GM23338 (cell line): ENCODE measurements at regions not wholly inside any gene's neighbourhood (a gene's known extent, or its start where the extent isn't known, plus 50 kb on each side); places are given as distances from the start of the nearest gene placed in this dataset.

Experiments
- ATAC-seq: fragments of 200-7000 bp; cut with Tn5 transposase; 3 replicates; pipeline ENCODE4 v1.9.1; 2020
- DNase-seq: peaks from one replicate; pipeline ENCODE4 v3.0.0-alpha.2; 2015; ENCODE audit warnings: low spot score
- H2AFZ ChIP-seq: fragments of 200-600 bp; sonication (generic); 2 replicates; pipeline ENCODE4 v1.8.0; 2016; ENCODE audit warnings: antibody characterized with exemption, mild to moderate bottlenecking, moderate library complexity
- H3F3A ChIP-seq: fragments of 200-600 bp; sonication (generic); replicated peaks from 2 replicates; pipeline ENCODE4 v1.8.0; 2017; ENCODE audit warnings: antibody characterized with exemption, mixed run types, low read depth
- H3K27ac ChIP-seq: fragments of 200-600 bp; sonication (generic); 2 replicates; pipeline ENCODE4 v1.6.1; 2016; ENCODE audit warnings: low read depth
- H3K27me3 ChIP-seq: fragments of 200-600 bp; sonication (generic); 2 replicates; pipeline ENCODE4 v1.8.0; 2016; ENCODE audit warnings: mild to moderate bottlenecking, mixed run types, moderate library complexity; ENCODE audit not compliant: insufficient read depth
- H3K36me3 ChIP-seq: fragments of 200-600 bp; sonication (generic); 2 replicates; pipeline ENCODE4 v1.8.0; 2016; ENCODE audit warnings: mild to moderate bottlenecking; ENCODE audit not compliant: insufficient read depth
- H3K4me1 ChIP-seq: fragments of 200-600 bp; sonication (generic); 2 replicates; pipeline ENCODE4 v1.8.0; 2016; ENCODE audit warnings: mild to moderate bottlenecking, moderate library complexity; ENCODE audit not compliant: insufficient read depth
- H3K4me2 ChIP-seq: fragments of 200-600 bp; sonication (generic); 2 replicates; pipeline ENCODE4 v1.7.1; 2017; ENCODE audit warnings: mixed run types
- H3K4me3 ChIP-seq: fragments of 200-600 bp; sonication (generic); 2 replicates; pipeline ENCODE4 v1.6.1; 2016; ENCODE audit warnings: mixed run types
- H3K79me2 ChIP-seq: fragments of 200-600 bp; sonication (generic); replicated peaks from 2 replicates; pipeline ENCODE4 v1.8.0; 2017; ENCODE audit warnings: mild to moderate bottlenecking; ENCODE audit not compliant: insufficient read depth
- H3K9me2 ChIP-seq: fragments of 200-600 bp; sonication (generic); 2 replicates; pipeline ENCODE4 v1.8.0; 2017; ENCODE audit not compliant: insufficient read depth
- H4K20me1 ChIP-seq: fragments of 200-600 bp; sonication (generic); replicated peaks from 2 replicates; pipeline ENCODE4 v1.8.0; 2017; ENCODE audit warnings: mild to moderate bottlenecking; ENCODE audit not compliant: insufficient read depth
- H3K27ac Mint-ChIP-seq: 2 replicates; pipeline ENCODE4 v1.8.0; 2020; ENCODE audit warnings: inconsistent platforms, mild to moderate bottlenecking, moderate library complexity, mixed read lengths
- H3K27me3 Mint-ChIP-seq: 3 replicates; pipeline ENCODE4 v1.8.0; 2022; ENCODE audit warnings: low read depth, mild to moderate bottlenecking, moderate library complexity, mixed read lengths, inconsistent platforms; ENCODE audit not compliant: insufficient read depth, poor library complexity
- H3K36me3 Mint-ChIP-seq: 3 replicates; pipeline ENCODE4 v1.8.0; 2021; ENCODE audit warnings: low read depth, mild to moderate bottlenecking, inconsistent platforms, moderate library complexity, mixed read lengths
- H3K4me1 Mint-ChIP-seq: 3 replicates; pipeline ENCODE4 v1.8.0; 2020; ENCODE audit warnings: mild to moderate bottlenecking, inconsistent platforms, mixed read lengths
- H3K4me3 Mint-ChIP-seq: 3 replicates; pipeline ENCODE4 v1.8.0; 2021; ENCODE audit warnings: moderate library complexity, mild to moderate bottlenecking, inconsistent platforms, mixed read lengths
- H3K9me3 Mint-ChIP-seq: 3 replicates; pipeline ENCODE4 v1.8.0; 2020; ENCODE audit warnings: moderate library complexity, mild to moderate bottlenecking, inconsistent platforms, mixed read lengths
- CREB1 ChIP-seq: fragments of 250-450 bp; sonication (Bioruptor Pico); IDR thresholded peaks from 2 replicates; pipeline ENCODE4 v1.5.0; 2020; ENCODE audit warnings: low read depth, mild to moderate bottlenecking, moderate library complexity
- EZH2 ChIP-seq: fragments of 200-600 bp; sonication (generic); IDR thresholded peaks from one replicate; pipeline ENCODE4 v1.8.0; 2017; ENCODE audit warnings: antibody characterized with exemption, mild to moderate bottlenecking, low read depth; ENCODE audit not compliant: unreplicated experiment
- EZH2phosphoT487 ChIP-seq: fragments of 200-600 bp; sonication (generic); IDR thresholded peaks from one replicate; pipeline ENCODE4 v1.8.1; 2018; ENCODE audit warnings: antibody characterized with exemption; ENCODE audit not compliant: unreplicated experiment
- JUNB ChIP-seq: IDR thresholded peaks from one replicate; pipeline ENCODE4 v1.6.1; 2016; ENCODE audit warnings: antibody characterized with exemption; ENCODE audit not compliant: unreplicated experiment
- NANOG ChIP-seq: IDR thresholded peaks from 2 replicates; pipeline ENCODE4 v1.6.1; 2016; ENCODE audit warnings: antibody characterized with exemption, borderline replicate concordance
- POLR2AphosphoS5 ChIP-seq: IDR thresholded peaks from 2 replicates; pipeline ENCODE4 v1.6.1; 2016; ENCODE audit warnings: antibody characterized with exemption, low read depth
- STAT1 ChIP-seq: IDR thresholded peaks from one replicate; pipeline ENCODE4 v1.6.1; 2016; ENCODE audit warnings: antibody characterized with exemption; ENCODE audit not compliant: unreplicated experiment
- ZNF114 ChIP-seq: fragments of 250-450 bp; sonication (Bioruptor Pico); IDR thresholded peaks from 2 replicates; pipeline ENCODE4 v1.5.0; 2020; ENCODE audit warnings: mild to moderate bottlenecking, moderate library complexity
- ZNF331 ChIP-seq: fragments of 250-450 bp; sonication (Bioruptor Pico); IDR thresholded peaks from 2 replicates; pipeline ENCODE4 v1.5.0; 2020; ENCODE audit warnings: low read depth, mild to moderate bottlenecking, moderate library complexity
- TF ChIP-seq, protein P1 (sequence below): fragments of 250-450 bp; sonication (Bioruptor Pico); IDR thresholded peaks from 2 replicates; pipeline ENCODE4 v1.5.0; 2020; ENCODE audit warnings: mild to moderate bottlenecking, moderate library complexity
- TF ChIP-seq, protein P2 (sequence below): IDR thresholded peaks from 2 replicates; pipeline ENCODE4 v1.6.1; 2016; ENCODE audit warnings: antibody characterized with exemption
- TF ChIP-seq, protein P3 (sequence below), 2 experiments: fragments of 200-600 bp in 1 of 2; sonication (generic) in 1 of 2; conservative IDR thresholded peaks; 2 replicates each; pipeline versions ENCODE4 v1.5.1 to v1.6.1; 2016 to 2017; ENCODE audit warnings: antibody characterized with exemption in 2 of 2, low read depth in 2 of 2, mild to moderate bottlenecking in 2 of 2, moderate library complexity in 1 of 2
- TF ChIP-seq, protein P4 (sequence below): IDR thresholded peaks from one replicate; pipeline ENCODE4 v1.6.1; 2018; ENCODE audit warnings: antibody characterized with exemption; ENCODE audit not compliant: unreplicated experiment

DNA sequence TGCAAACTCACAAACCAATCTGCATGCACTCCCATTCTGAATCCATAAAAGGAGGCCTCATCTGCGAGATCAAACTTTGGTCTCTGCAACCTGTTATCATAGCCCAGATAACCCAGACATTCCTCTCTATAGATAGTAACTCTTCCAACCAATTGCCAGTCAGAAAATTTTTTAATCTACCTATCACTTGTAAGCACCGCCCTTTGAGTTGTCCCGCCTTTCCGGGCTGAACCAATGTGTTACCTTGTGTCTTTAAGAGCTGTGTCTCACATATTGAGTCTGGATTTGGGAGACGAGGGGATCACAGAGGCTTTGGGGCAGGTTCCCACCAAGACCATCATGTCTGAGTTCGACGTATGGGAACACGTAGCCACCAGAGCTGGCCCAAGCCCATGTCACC, 91.1 kb upstream of the PPP1R26 start:
- ATAC-seq: no peak
- no peaks in the 10 kb centered on the region for H3K79me2 ChIP-seq

More for the DNA sequence above, 91.1 kb upstream of the PPP1R26 start:
- no peaks in the 10 kb centered on the region for H3K27me3 ChIP-seq
- Mint-ChIP-seq H3K36me3 (no peaks in the 10 kb centered on the region; the same call in 2 of the 3 replicates), H3K27ac (no peak overlapping the region), H3K4me1 (no peaks in the 10 kb centered on the region; the same call in 1 of the 3 replicates), H3K27me3 (peaks cover 5% of the 10 kb centered on the region), H3K4me3 (no peak overlapping the region), H3K9me3 (peaks cover 6% of the 10 kb centered on the region; the same call in 1 of the 3 replicates)
- no peak overlapping the region for H3K4me2 ChIP-seq
- no peaks in the 10 kb centered on the region for H3K36me3 ChIP-seq
- H3K9me2 ChIP-seq: no peaks in the 10 kb centered on the region
- TF ChIP-seq EZH2phosphoT487: no peak
- TF ChIP-seq, protein P1, sequence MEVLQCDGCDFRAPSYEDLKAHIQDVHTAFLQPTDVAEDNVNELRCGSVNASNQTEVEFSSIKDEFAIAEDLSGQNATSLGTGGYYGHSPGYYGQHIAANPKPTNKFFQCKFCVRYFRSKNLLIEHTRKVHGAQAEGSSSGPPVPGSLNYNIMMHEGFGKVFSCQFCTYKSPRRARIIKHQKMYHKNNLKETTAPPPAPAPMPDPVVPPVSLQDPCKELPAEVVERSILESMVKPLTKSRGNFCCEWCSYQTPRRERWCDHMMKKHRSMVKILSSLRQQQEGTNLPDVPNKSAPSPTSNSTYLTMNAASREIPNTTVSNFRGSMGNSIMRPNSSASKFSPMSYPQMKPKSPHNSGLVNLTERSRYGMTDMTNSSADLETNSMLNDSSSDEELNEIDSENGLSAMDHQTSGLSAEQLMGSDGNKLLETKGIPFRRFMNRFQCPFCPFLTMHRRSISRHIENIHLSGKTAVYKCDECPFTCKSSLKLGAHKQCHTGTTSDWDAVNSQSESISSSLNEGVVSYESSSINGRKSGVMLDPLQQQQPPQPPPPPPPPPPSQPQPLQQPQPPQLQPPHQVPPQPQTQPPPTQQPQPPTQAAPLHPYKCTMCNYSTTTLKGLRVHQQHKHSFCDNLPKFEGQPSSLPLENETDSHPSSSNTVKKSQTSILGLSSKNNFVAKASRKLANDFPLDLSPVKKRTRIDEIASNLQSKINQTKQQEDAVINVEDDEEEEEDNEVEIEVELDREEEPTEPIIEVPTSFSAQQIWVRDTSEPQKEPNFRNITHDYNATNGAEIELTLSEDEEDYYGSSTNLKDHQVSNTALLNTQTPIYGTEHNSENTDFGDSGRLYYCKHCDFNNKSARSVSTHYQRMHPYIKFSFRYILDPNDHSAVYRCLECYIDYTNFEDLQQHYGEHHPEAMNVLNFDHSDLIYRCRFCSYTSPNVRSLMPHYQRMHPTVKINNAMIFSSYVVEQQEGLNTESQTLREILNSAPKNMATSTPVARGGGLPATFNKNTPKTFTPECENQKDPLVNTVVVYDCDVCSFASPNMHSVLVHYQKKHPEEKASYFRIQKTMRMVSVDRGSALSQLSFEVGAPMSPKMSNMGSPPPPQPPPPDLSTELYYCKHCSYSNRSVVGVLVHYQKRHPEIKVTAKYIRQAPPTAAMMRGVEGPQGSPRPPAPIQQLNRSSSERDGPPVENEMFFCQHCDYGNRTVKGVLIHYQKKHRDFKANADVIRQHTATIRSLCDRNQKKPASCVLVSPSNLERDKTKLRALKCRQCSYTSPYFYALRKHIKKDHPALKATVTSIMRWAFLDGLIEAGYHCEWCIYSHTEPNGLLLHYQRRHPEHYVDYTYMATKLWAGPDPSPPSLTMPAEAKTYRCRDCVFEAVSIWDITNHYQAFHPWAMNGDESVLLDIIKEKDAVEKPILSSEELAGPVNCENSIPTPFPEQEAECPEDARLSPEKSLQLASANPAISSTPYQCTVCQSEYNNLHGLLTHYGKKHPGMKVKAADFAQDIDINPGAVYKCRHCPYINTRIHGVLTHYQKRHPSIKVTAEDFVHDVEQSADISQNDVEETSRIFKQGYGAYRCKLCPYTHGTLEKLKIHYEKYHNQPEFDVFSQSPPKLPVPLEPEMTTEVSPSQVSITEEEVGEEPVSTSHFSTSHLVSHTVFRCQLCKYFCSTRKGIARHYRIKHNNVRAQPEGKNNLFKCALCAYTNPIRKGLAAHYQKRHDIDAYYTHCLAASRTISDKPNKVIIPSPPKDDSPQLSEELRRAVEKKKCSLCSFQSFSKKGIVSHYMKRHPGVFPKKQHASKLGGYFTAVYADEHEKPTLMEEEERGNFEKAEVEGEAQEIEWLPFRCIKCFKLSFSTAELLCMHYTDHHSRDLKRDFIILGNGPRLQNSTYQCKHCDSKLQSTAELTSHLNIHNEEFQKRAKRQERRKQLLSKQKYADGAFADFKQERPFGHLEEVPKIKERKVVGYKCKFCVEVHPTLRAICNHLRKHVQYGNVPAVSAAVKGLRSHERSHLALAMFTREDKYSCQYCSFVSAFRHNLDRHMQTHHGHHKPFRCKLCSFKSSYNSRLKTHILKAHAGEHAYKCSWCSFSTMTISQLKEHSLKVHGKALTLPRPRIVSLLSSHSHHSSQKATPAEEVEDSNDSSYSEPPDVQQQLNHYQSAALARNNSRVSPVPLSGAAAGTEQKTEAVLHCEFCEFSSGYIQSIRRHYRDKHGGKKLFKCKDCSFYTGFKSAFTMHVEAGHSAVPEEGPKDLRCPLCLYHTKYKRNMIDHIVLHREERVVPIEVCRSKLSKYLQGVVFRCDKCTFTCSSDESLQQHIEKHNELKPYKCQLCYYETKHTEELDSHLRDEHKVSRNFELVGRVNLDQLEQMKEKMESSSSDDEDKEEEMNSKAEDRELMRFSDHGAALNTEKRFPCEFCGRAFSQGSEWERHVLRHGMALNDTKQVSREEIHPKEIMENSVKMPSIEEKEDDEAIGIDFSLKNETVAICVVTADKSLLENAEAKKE (CRISPR knock-in tag): no peak
- TF ChIP-seq JUNB: no peak
- TF ChIP-seq, protein P2, sequence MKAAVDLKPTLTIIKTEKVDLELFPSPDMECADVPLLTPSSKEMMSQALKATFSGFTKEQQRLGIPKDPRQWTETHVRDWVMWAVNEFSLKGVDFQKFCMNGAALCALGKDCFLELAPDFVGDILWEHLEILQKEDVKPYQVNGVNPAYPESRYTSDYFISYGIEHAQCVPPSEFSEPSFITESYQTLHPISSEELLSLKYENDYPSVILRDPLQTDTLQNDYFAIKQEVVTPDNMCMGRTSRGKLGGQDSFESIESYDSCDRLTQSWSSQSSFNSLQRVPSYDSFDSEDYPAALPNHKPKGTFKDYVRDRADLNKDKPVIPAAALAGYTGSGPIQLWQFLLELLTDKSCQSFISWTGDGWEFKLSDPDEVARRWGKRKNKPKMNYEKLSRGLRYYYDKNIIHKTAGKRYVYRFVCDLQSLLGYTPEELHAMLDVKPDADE: no peak
- TF ChIP-seq POLR2AphosphoS5: no peak
- TF ChIP-seq CREB1 (CRISPR knock-in tag): no peak
- no peak for TF ChIP-seq ZNF114
- TF ChIP-seq EZH2: no peak
- TF ChIP-seq ZNF331 (CRISPR knock-in tag): no peak
- TF ChIP-seq NANOG: no peak
- TF ChIP-seq, protein P3, sequence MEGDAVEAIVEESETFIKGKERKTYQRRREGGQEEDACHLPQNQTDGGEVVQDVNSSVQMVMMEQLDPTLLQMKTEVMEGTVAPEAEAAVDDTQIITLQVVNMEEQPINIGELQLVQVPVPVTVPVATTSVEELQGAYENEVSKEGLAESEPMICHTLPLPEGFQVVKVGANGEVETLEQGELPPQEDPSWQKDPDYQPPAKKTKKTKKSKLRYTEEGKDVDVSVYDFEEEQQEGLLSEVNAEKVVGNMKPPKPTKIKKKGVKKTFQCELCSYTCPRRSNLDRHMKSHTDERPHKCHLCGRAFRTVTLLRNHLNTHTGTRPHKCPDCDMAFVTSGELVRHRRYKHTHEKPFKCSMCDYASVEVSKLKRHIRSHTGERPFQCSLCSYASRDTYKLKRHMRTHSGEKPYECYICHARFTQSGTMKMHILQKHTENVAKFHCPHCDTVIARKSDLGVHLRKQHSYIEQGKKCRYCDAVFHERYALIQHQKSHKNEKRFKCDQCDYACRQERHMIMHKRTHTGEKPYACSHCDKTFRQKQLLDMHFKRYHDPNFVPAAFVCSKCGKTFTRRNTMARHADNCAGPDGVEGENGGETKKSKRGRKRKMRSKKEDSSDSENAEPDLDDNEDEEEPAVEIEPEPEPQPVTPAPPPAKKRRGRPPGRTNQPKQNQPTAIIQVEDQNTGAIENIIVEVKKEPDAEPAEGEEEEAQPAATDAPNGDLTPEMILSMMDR (conservative IDR thresholded peaks at IDR 0.05; ENCODE audit: low read depth in 2 of 2): no peak
- TF ChIP-seq, protein P4, sequence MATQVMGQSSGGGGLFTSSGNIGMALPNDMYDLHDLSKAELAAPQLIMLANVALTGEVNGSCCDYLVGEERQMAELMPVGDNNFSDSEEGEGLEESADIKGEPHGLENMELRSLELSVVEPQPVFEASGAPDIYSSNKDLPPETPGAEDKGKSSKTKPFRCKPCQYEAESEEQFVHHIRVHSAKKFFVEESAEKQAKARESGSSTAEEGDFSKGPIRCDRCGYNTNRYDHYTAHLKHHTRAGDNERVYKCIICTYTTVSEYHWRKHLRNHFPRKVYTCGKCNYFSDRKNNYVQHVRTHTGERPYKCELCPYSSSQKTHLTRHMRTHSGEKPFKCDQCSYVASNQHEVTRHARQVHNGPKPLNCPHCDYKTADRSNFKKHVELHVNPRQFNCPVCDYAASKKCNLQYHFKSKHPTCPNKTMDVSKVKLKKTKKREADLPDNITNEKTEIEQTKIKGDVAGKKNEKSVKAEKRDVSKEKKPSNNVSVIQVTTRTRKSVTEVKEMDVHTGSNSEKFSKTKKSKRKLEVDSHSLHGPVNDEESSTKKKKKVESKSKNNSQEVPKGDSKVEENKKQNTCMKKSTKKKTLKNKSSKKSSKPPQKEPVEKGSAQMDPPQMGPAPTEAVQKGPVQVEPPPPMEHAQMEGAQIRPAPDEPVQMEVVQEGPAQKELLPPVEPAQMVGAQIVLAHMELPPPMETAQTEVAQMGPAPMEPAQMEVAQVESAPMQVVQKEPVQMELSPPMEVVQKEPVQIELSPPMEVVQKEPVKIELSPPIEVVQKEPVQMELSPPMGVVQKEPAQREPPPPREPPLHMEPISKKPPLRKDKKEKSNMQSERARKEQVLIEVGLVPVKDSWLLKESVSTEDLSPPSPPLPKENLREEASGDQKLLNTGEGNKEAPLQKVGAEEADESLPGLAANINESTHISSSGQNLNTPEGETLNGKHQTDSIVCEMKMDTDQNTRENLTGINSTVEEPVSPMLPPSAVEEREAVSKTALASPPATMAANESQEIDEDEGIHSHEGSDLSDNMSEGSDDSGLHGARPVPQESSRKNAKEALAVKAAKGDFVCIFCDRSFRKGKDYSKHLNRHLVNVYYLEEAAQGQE: no peak
- no peak for TF ChIP-seq STAT1
- H4K20me1 ChIP-seq: no peaks in the 10 kb centered on the region
- H3K4me3 ChIP-seq: no peak overlapping the region
- no peaks in the 10 kb centered on the region for H3K4me1 ChIP-seq
- no peak overlapping the region for H2AFZ ChIP-seq
- no peak overlapping the region for H3K27ac ChIP-seq
- H3F3A ChIP-seq: no peaks in the 10 kb centered on the region
- DNase-seq: no peak
